ENCODE measurements at regions not wholly inside any gene's neighbourhood (a gene's known extent, or its start where the extent isn't known, plus 50 kb on each side); places are given as distances from the start of the nearest gene placed in this dataset.

DNA sequence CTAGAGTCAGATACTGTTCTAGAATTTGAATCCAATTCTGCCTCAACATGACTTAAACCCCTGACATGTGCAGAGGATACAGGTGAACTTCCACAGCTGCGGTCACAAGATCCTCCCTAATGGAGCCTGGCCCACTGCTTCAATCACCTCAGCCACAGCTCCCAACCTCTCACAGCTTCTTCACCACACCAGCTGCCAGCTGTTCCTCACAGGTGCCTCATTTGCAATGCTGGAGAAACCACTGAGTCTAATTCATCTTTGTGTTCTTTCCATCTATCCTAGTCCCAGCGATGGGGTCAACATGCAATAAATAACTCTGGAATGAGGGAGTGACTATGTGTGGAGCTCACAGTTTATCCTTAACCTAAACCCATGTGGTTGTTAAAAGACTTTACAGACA lies 72.0 kb upstream of the MAF start:
- TF ChIP-seq, protein P1, sequence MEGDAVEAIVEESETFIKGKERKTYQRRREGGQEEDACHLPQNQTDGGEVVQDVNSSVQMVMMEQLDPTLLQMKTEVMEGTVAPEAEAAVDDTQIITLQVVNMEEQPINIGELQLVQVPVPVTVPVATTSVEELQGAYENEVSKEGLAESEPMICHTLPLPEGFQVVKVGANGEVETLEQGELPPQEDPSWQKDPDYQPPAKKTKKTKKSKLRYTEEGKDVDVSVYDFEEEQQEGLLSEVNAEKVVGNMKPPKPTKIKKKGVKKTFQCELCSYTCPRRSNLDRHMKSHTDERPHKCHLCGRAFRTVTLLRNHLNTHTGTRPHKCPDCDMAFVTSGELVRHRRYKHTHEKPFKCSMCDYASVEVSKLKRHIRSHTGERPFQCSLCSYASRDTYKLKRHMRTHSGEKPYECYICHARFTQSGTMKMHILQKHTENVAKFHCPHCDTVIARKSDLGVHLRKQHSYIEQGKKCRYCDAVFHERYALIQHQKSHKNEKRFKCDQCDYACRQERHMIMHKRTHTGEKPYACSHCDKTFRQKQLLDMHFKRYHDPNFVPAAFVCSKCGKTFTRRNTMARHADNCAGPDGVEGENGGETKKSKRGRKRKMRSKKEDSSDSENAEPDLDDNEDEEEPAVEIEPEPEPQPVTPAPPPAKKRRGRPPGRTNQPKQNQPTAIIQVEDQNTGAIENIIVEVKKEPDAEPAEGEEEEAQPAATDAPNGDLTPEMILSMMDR (conservative IDR thresholded peaks at IDR 0.05 in 1 of 2, IDR thresholded peaks at IDR 0.05 in 1 of 2; ENCODE audit: extremely low read depth in 1 of 2, insufficient read depth in 1 of 2, low read depth in 1 of 2, low read length in 2 of 2): no peak
- TF ChIP-seq EZH2 (IDR thresholded peaks at IDR 0.05; ENCODE audit: borderline replicate concordance, low read length): no peak
